C4-2B (cell line): ENCODE measurements at regions not wholly inside any gene's neighbourhood (a gene's known extent, or its start where the extent isn't known, plus 50 kb on each side); places are given as distances from the start of the nearest gene placed in this dataset.

Experiments
- H3K27ac ChIP-seq: fragments of 450-650 bp; 2 replicates; pipeline ENCODE4 v1.5.1; 2017
- CTCF ChIP-seq: fragments of 450-650 bp; conservative IDR thresholded peaks from 2 replicates; pipeline ENCODE4 v1.5.1; 2017; ENCODE audit warnings: mild to moderate bottlenecking
- ZFX ChIP-seq: fragments of 450-650 bp; IDR thresholded peaks from 2 replicates; pipeline ENCODE4 v1.6.1; 2017

- H3K27ac ChIP-seq, result no peak overlapping the region
- TF ChIP-seq CTCF, result no peak
- no peak for TF ChIP-seq ZFX
These were observed 249.4 kb downstream of the PLPP3 start for GRCh38 chr1:56329970-56330369.

GRCh38 chr1:56327195-56327594, 252.2 kb downstream of the PLPP3 start:
- no peak overlapping the region for H3K27ac ChIP-seq
- TF ChIP-seq CTCF (no peak), ZFX (no peak)

DNA sequence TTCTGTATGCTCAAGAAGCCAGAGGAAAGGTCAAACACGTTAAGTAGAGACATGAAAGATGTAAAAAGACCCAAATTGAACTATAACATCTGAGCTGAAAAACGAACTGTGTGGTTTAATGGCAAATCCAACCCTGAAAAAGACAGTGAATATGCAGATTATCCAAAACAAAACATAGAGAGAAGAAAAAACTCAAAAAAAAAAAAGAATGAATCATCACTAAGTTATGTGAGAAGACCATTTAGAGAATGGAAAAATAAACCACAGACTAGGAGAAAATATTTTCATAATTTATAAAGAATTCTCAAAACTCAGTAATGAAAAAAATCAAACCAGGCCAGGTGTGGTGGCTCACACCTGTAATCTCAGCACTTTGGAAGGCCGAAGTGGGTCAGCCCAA, 253.3 kb downstream of the PLPP3 start:
- TF ChIP-seq ZFX (no peak), CTCF (no peak)

GRCh38 chr1:56324504-56324903, 254.9 kb downstream of the PLPP3 start:
- TF ChIP-seq ZFX, result no peak
- H3K27ac ChIP-seq, result no peak overlapping the region

More for the DNA sequence above, 253.3 kb downstream of the PLPP3 start:
- H3K27ac ChIP-seq, result no peak overlapping the region

DNA sequence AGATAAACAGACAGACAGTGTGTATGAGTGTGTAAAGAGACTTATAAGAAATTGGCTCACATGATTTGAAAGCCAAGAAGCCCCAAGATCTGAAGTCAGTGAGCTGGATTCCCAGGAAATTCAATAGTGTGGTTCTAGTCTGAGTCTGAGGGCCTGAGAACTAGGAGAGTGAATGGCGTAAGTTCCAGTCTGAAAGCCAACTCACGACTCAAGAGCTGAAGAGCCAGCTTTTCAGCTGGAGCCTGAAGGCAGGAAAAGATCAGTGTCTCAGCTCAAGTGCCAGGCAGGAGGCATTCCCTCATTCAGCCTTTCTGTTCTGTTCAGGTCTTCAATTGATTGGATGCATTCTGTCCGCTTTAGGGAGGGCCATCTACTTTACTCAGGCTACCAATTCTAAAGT, 257.2 kb downstream of the PLPP3 start:
- TF ChIP-seq ZFX (no peak), CTCF (no peak)
- H3K27ac ChIP-seq, result no peak overlapping the region

- TF ChIP-seq CTCF (no peak), ZFX (no peak)
These were observed 258.2 kb downstream of the PLPP3 start for GRCh38 chr1:56321150-56321490.

GRCh38 chr1:56320464-56321149, 258.8 kb downstream of the PLPP3 start:
- TF ChIP-seq CTCF, result no peak
- no peak for TF ChIP-seq ZFX
- no peak overlapping the region for H3K27ac ChIP-seq

More at GRCh38 chr1:56321150-56321490, 258.2 kb downstream of the PLPP3 start:
- no peak overlapping the region for H3K27ac ChIP-seq

DNA sequence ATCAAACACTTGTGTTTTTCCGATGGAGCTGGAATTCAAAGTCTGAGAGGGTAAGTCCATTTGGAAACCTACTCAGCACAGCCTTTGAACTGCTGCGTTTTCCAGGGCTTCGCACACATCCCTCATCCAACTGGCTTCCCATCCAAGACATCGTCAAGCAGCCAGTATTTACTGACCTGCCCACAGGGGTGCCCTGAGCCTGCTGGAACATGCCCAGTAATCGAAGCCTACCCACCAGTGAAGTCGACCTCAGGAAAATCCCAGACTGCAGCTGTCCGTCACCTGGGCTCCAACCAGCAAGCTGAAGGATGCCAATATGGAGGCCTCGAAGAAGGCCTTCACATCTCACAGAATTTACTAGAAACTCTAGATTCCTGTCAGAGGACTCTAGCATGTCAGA, 261.6 kb downstream of the PLPP3 start:
- TF ChIP-seq CTCF (no peak), ZFX (no peak)
- no peak overlapping the region for H3K27ac ChIP-seq
